GM12878 (cell line): ENCODE measurements at regions not wholly inside any gene's neighbourhood (a gene's known extent, or its start where the extent isn't known, plus 50 kb on each side); places are given as distances from the start of the nearest gene placed in this dataset.

Experiments used
- ATAC-seq: fragments of 200-7000 bp; cut with Tn5 transposase; 3 replicates; pipeline ENCODE4 v1.9.1; 2020; ENCODE audit warnings: mild to moderate bottlenecking, moderate library complexity
- BruUV-seq: library from RNA; stranded (reverse); fragments of 400-500 nt; replicated peaks from 2 replicates; lab custom pipeline; 2021; lab: Mats Ljungman, UMichigan
- CTCF ChIA-PET: fragments of 300-600 bp; sonication (Branson Sonifier 250); formaldehyde crosslinking; extraction: SDS; loops from one replicate; lab custom pipeline; 2021; ENCODE audit warnings: inconsistent platforms; lab: Yijun Ruan, JAX
- POLR2A ChIA-PET: fragments of 350-600 bp; formaldehyde crosslinking; extraction: SDS; loops from one replicate; lab custom pipeline; 2021; ENCODE audit warnings: inconsistent platforms; lab: Charles Lee
- RAD21 ChIA-PET: fragments of 300-600 bp; sonication (Branson Sonifier 250); formaldehyde crosslinking; loops from one replicate; lab custom pipeline; 2023; ENCODE audit warnings: antibody characterized with exemption; ENCODE audit not compliant: unreplicated experiment; lab: Charles Lee
- SMC1A ChIA-PET: fragments of 300-600 bp; sonication (Branson Sonifier 250); formaldehyde crosslinking; loops from one replicate; lab custom pipeline; 2023; ENCODE audit not compliant: unreplicated experiment, uncharacterized antibody; lab: Charles Lee
- DNase-seq: peaks from one replicate; pipeline ENCODE4 v3.0.0-alpha.2; 2011; ENCODE audit warnings: low read depth, low spot score
- FAIRE-seq: peaks from 3 replicates; lab custom pipeline; 2011; peaks lifted over from hg19 to GRCh38; lab: Jason Lieb, UNC
- H2AFZ ChIP-seq: 2 replicates; pipeline ENCODE4 v1.6.0; 2011; ENCODE audit warnings: low read depth, low read length, control low read depth; ENCODE audit not compliant: control insufficient read depth
- H3K27ac ChIP-seq: 2 replicates; pipeline ENCODE4 v1.5.1; 2011; ENCODE audit warnings: control low read depth; ENCODE audit not compliant: control insufficient read depth, insufficient read depth
- H3K27me3 ChIP-seq, 2 experiments: replicated peaks in 1 of 2; 2 replicates each; pipeline versions ENCODE4 v1.6.0 to v1.6.1; 2011; ENCODE audit warnings: low read length in 1 of 2; ENCODE audit not compliant: control insufficient read depth in 2 of 2, insufficient read depth in 2 of 2
- H3K36me3 ChIP-seq, 2 experiments: 2 replicates each; pipeline ENCODE4 v1.5.1; 2011; ENCODE audit warnings: low read length in 1 of 2; ENCODE audit not compliant: control insufficient read depth in 2 of 2, insufficient read depth in 2 of 2
- H3K4me1 ChIP-seq: 2 replicates; pipeline ENCODE4 v1.6.1; 2011; ENCODE audit warnings: mild to moderate bottlenecking, low read length, moderate library complexity, mixed read lengths; ENCODE audit not compliant: control insufficient read depth, insufficient read depth
- H3K4me2 ChIP-seq: 2 replicates; pipeline ENCODE4 v1.6.0; 2011; ENCODE audit warnings: control low read depth; ENCODE audit not compliant: control insufficient read depth, insufficient read depth
- H3K4me3 ChIP-seq: fragments of 200-600 bp; sonication (generic); 2 replicates; pipeline ENCODE4 v1.5.1; 2016
- H3K79me2 ChIP-seq: 2 replicates; pipeline ENCODE4 v1.6.0; 2011; ENCODE audit warnings: low read length; ENCODE audit not compliant: control insufficient read depth, insufficient read depth
- H3K9ac ChIP-seq: 2 replicates; pipeline ENCODE4 v1.8.0; 2011; ENCODE audit warnings: low read length, control low read depth, mixed read lengths; ENCODE audit not compliant: control insufficient read depth, insufficient read depth
- H3K9me3 ChIP-seq: replicated peaks from 3 replicates; pipeline ENCODE4 v1.5.1; 2011; ENCODE audit warnings: mild to moderate bottlenecking, low read length; ENCODE audit not compliant: control insufficient read depth, insufficient read depth
- H4K20me1 ChIP-seq: 2 replicates; pipeline ENCODE4 v1.6.0; 2011; ENCODE audit not compliant: control insufficient read depth, insufficient read depth
- BACH1 ChIP-seq: fragments of 450-650 bp; IDR thresholded peaks from 2 replicates; pipeline ENCODE4 v1.6.1; 2017; ENCODE audit warnings: mild to moderate bottlenecking, borderline replicate concordance
- BHLHE40 ChIP-seq, 2 experiments: fragments of 450-650 bp in 1 of 2; IDR thresholded peaks; 2 replicates each; pipeline ENCODE4 v1.6.1; 2011 to 2017; ENCODE audit warnings: low read depth in 2 of 2, borderline replicate concordance in 1 of 2, improper control_type of control experiment in 1 of 2, low read length in 1 of 2, mild to moderate bottlenecking in 1 of 2
- CEBPB ChIP-seq, 2 experiments: fragments of 150-350 bp in 1 of 2; IDR thresholded peaks; 2 replicates each; pipeline ENCODE4 v1.6.1; 2012 to 2014; ENCODE audit warnings: low read depth in 2 of 2, low read length in 2 of 2, borderline replicate concordance in 1 of 2, inconsistent platforms in 1 of 2
- HCFC1 ChIP-seq: fragments of 150-350 bp; IDR thresholded peaks from 2 replicates; pipeline ENCODE4 v1.6.1; 2014; ENCODE audit warnings: low read length
- HDAC2 ChIP-seq: fragments of 200-600 bp; sonication (generic); IDR thresholded peaks from 2 replicates; pipeline ENCODE4 v1.6.1; 2017
- IKZF1 ChIP-seq: fragments of 450-650 bp; conservative IDR thresholded peaks from 2 replicates; pipeline ENCODE4 v1.6.1; 2017; ENCODE audit warnings: antibody characterized with exemption, mild to moderate bottlenecking
- JUNB ChIP-seq: IDR thresholded peaks from 2 replicates; pipeline ENCODE4 v1.6.1; 2016; ENCODE audit warnings: antibody characterized with exemption, mild to moderate bottlenecking
- RAD51 ChIP-seq: fragments of 450-650 bp; IDR thresholded peaks from 2 replicates; pipeline ENCODE4 v1.6.1; 2016; ENCODE audit warnings: moderate library complexity, mild to moderate bottlenecking, inconsistent platforms
- RB1 ChIP-seq: fragments of 450-650 bp; formaldehyde crosslinking; IDR thresholded peaks from 2 replicates; pipeline ENCODE4 v1.6.1; 2017; ENCODE audit warnings: mild to moderate bottlenecking, borderline replicate concordance
- RFX5 ChIP-seq: IDR thresholded peaks from 2 replicates; pipeline ENCODE4 v1.6.1; 2011; ENCODE audit warnings: low read depth, low read length, improper control_type of control experiment
- RUNX3 ChIP-seq: IDR thresholded peaks from 2 replicates; pipeline ENCODE4 v1.6.1; 2012; ENCODE audit warnings: low read length, inconsistent platforms
- WRNIP1 ChIP-seq: IDR thresholded peaks from 2 replicates; pipeline ENCODE4 v1.6.1; 2011; ENCODE audit warnings: low read depth, low read length, improper control_type of control experiment, borderline replicate concordance
- WGBS: methylation state at CpG from one replicate; pipeline ENCODE4 v1.1.6; 2016; ENCODE audit warnings: low lambda C conversion rate; ENCODE audit not compliant: insufficient replicate concordance, insufficient coverage; ENCODE audit errors: missing lambda C conversion rate; 5-methylcytosine and 5-hydroxymethylcytosine counted together
- in situ Hi-C: fragments of 300-500 bp; cut with MboI; formaldehyde crosslinking; loops from 9 replicates; pipeline ENCODE4 v1.14.3; 2018; ENCODE audit warnings: mixed read lengths
- intact Hi-C: fragments of 100-400 bp; cut with micrococcal nuclease; formaldehyde crosslinking; loops from one replicate; pipeline ENCODE4 v1.14.2; 2022; ENCODE audit not compliant: unreplicated experiment
- TF ChIP-seq, protein P1 (sequence below): fragments of 450-650 bp; IDR thresholded peaks from 2 replicates; pipeline ENCODE4 v1.6.1; 2016; ENCODE audit warnings: mild to moderate bottlenecking, moderate library complexity, borderline replicate concordance
- TF ChIP-seq, protein P2 (sequence below): IDR thresholded peaks from 2 replicates; pipeline ENCODE4 v1.6.1; 2011; ENCODE audit warnings: low read depth, low read length, improper control_type of control experiment, borderline replicate concordance

DNA sequence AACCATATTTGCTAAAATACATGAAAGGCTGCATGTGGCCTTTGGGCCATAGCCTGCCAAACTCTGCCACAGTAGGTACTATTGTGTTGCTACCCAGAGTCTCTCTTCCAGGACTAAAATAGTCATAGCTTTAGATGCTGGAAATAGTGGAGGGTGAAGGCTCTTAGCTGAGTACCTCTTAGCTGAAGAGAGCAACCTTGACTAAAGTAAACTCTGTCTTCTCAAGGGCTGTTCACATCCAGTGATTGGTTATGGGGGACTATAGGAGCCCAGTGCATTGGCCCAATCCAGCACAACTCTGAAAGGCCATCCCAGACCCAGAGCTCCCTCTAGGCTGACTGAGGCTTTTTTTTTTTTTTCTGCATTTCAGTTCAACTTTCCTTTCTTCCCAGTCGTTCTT lies 117.8 kb upstream of the ACP3 start:
- ATAC-seq = no peak
- TF ChIP-seq CEBPB (IDR thresholded peaks at IDR 0.05; ENCODE audit: borderline replicate concordance in 1 of 2, low read depth in 2 of 2, low read length in 2 of 2) (no peak), RUNX3 (no peak), RB1 (no peak), RAD51 (no peak), BACH1 (no peak), JUNB (no peak)
- TF ChIP-seq, all 136 proteins: peak for 0
- Histone ChIP-seq H3K36me3 (no peaks in the 10 kb centered on the region), H3K27ac (no peak overlapping the region), H2AFZ (no peak overlapping the region), H3K27me3 (peaks cover 0 to 2% of the 10 kb centered on the region in 2 experiments; a peak in 1 of 4 replicates), H3K4me1 (no peaks in the 10 kb centered on the region), H3K79me2 (no peaks in the 10 kb centered on the region), H3K4me3 (no peak overlapping the region), H4K20me1 (no peaks in the 10 kb centered on the region), H3K4me2 (no peak overlapping the region), H3K9ac (no peak overlapping the region), H3K9me3 (no peaks in the 10 kb centered on the region)
- SMC1A ChIA-PET = no interaction called here
- in situ Hi-C loops = no loop called here
- CTCF ChIA-PET = interaction anchor here (0.7 kb wide), 1 partner anchor 12 kb away, joined by 3 read pairs; no protein-coding TSS in a partner anchor
- DNase-seq = no peak
- no peak for FAIRE-seq
- RAD21 ChIA-PET = no interaction called here
- POLR2A ChIA-PET = no interaction called here
- intact Hi-C loops = no loop called here
- WGBS = no CpG with 5 or more reads among the region's 1 CpG
- BruUV-seq = no TSS peak

DNA sequence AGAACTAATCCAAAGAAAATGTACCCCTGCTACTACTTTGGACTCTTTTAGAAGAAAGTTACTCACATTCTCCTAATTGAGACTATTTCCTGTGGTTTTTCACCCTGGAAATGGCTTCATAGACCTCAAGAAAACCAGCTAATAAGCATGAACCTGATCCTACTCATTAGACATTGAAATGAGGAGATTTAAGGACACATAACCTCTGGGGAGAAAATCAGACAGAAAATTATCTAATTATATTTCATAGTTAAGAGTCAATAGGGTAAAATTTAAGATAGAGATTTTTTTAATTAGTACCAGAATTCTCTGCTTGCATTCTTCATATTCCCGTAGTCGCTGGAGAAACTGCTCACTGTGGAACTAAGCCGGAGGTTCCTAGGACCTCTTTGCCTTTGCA lies 114.6 kb upstream of the ACP3 start:
- Histone ChIP-seq H3K79me2 (no peaks in the 10 kb centered on the region), H3K4me2 (no peak overlapping the region), H3K27ac (no peak overlapping the region), H2AFZ (no peak overlapping the region), H3K36me3 (no peaks in the 10 kb centered on the region), H3K4me3 (no peak overlapping the region), H3K4me1 (no peaks in the 10 kb centered on the region), H3K9me3 (no peaks in the 10 kb centered on the region), H4K20me1 (no peaks in the 10 kb centered on the region), H3K27me3 (peaks cover 0 to 2% of the 10 kb centered on the region in 2 experiments; a peak in 1 of 4 replicates), H3K9ac (no peak overlapping the region)
- FAIRE-seq (no peak), DNase-seq (no peak), ATAC-seq (no peak)
- in situ Hi-C loops = no loop called here
- 62% methylated on average over 3 of the region's 3 CpGs for WGBS
- intact Hi-C loops = no loop called here
- POLR2A ChIA-PET = no interaction called here
- RAD21 ChIA-PET = no interaction called here
- BruUV-seq = no TSS peak
- SMC1A ChIA-PET = interaction anchor here (1.1 kb wide), 1 partner anchor 16 kb away, joined by 3 read pairs; no protein-coding TSS in a partner anchor
- CTCF ChIA-PET = interaction anchor here (0.5 kb wide), 1 partner anchor 116 kb away, joined by 3 read pairs; no protein-coding TSS in a partner anchor
- no peak for TF ChIP-seq WRNIP1
- TF ChIP-seq, protein P1, sequence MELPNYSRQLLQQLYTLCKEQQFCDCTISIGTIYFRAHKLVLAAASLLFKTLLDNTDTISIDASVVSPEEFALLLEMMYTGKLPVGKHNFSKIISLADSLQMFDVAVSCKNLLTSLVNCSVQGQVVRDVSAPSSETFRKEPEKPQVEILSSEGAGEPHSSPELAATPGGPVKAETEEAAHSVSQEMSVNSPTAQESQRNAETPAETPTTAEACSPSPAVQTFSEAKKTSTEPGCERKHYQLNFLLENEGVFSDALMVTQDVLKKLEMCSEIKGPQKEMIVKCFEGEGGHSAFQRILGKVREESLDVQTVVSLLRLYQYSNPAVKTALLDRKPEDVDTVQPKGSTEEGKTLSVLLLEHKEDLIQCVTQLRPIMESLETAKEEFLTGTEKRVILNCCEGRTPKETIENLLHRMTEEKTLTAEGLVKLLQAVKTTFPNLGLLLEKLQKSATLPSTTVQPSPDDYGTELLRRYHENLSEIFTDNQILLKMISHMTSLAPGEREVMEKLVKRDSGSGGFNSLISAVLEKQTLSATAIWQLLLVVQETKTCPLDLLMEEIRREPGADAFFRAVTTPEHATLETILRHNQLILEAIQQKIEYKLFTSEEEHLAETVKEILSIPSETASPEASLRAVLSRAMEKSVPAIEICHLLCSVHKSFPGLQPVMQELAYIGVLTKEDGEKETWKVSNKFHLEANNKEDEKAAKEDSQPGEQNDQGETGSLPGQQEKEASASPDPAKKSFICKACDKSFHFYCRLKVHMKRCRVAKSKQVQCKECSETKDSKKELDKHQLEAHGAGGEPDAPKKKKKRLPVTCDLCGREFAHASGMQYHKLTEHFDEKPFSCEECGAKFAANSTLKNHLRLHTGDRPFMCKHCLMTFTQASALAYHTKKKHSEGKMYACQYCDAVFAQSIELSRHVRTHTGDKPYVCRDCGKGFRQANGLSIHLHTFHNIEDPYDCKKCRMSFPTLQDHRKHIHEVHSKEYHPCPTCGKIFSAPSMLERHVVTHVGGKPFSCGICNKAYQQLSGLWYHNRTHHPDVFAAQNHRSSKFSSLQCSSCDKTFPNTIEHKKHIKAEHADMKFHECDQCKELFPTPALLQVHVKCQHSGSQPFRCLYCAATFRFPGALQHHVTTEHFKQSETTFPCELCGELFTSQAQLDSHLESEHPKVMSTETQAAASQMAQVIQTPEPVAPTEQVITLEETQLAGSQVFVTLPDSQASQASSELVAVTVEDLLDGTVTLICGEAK = no peak
- no peak for TF ChIP-seq RFX5
- TF ChIP-seq, protein P2, sequence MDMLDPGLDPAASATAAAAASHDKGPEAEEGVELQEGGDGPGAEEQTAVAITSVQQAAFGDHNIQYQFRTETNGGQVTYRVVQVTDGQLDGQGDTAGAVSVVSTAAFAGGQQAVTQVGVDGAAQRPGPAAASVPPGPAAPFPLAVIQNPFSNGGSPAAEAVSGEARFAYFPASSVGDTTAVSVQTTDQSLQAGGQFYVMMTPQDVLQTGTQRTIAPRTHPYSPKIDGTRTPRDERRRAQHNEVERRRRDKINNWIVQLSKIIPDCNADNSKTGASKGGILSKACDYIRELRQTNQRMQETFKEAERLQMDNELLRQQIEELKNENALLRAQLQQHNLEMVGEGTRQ = no peak
- no peak for TF ChIP-seq IKZF1
- TF ChIP-seq BHLHE40 (IDR thresholded peaks at IDR 0.05; ENCODE audit: borderline replicate concordance in 1 of 2, low read depth in 2 of 2, low read length in 1 of 2) = no peak
- no peak for TF ChIP-seq HDAC2
- TF ChIP-seq CEBPB (IDR thresholded peaks at IDR 0.05; ENCODE audit: borderline replicate concordance in 1 of 2, low read depth in 2 of 2, low read length in 2 of 2) = no peak
- no peak for TF ChIP-seq HCFC1
